Gastrocnemius medialis (tissue), 4 donors: ENCODE measurements at regions not wholly inside any gene's neighbourhood (a gene's known extent, or its start where the extent isn't known, plus 50 kb on each side); places are given as distances from the start of the nearest gene placed in this dataset.

Experiments used
- CTCF ChIP-seq, 5 experiments: fragments of 450-650 bp in 3 of 5; fragments of 200-600 bp in 2 of 5; sonication (generic) in 2 of 5; IDR thresholded peaks in 4 of 5; conservative IDR thresholded peaks in 1 of 5; 1 replicate in 4 of 5; 2 replicates in 1 of 5; pipeline ENCODE4 v1.5.1; 2016 to 2019; ENCODE audit warnings: antibody characterized with exemption in 5 of 5, mild to moderate bottlenecking in 3 of 5, moderate library complexity in 3 of 5
- POLR2A ChIP-seq, 2 donors: fragments of 450-650 bp; IDR thresholded peaks; one replicate each; pipeline ENCODE4 v1.6.1; 2017; ENCODE audit warnings: antibody characterized with exemption in 2 of 2, mild to moderate bottlenecking in 2 of 2, moderate library complexity in 2 of 2

DNA sequence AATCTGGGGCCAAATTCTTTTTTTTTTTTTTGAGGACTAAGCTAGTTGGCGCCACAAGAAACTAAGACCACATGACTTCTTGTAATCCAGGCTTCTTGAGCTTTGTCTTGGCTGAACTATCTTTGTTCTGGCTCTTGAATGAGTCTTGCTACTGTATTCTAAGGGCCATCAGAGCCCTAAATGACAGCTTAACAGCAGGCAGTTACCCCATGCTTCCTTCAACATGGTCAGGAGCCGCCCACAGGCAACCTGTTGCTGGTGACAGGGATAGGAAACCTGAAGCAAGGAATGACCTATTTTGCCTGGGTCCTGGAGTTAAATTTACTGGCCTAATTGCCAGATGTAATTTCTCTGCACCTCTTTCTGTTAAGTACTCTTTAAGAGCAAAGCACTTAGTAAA, 188.2 kb upstream of the PLXNA2 start:
- no peak for TF ChIP-seq CTCF (IDR thresholded peaks at IDR 0.05 in 4 of 5, conservative IDR thresholded peaks at IDR 0.05 in 1 of 5)
- TF ChIP-seq POLR2A (IDR thresholded peaks at IDR 0.05), result no peak
